ENCODE measurements at regions not wholly inside any gene's neighbourhood (a gene's known extent, or its start where the extent isn't known, plus 50 kb on each side); places are given as distances from the start of the nearest gene placed in this dataset.

DNA sequence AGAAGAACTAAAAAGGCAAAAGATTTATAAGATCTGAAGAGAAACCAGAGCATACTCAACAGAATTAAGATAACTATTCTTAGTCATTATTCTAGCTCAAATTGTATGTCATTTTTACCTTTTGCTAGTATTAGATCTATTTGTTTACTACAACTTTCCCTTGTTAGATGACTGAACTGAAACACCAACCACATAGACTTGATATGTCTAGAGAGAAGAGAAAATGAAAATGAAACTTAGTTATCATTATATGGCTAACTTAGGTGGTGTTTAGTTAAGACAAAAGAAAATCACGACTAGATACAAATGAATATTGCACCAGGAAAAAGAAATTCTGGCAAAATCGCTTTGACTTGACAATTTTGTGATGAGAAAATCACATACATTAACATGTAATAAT, 690.8 kb downstream of the PCDH18 start:
- Histone ChIP-seq H3K9me3 (ENCODE audit: insufficient read depth, low read length) (no peaks in the 10 kb centered on the region), H3K9ac (ENCODE audit: low read length) (no peak overlapping the region), H3F3A (ENCODE audit: insufficient read depth) (no peaks in the 10 kb centered on the region), H4K20me1 (ENCODE audit: low read depth, low read length) (no peaks in the 10 kb centered on the region), H2AFZ (ENCODE audit: low read depth, low read length, severe bottlenecking) (no peak overlapping the region), H3K27me3 (ENCODE audit: low read length) (no peaks in the 10 kb centered on the region), H3K79me2 (ENCODE audit: insufficient read depth, low read length) (no peaks in the 10 kb centered on the region), H3K27ac (ENCODE audit: low read depth, low read length) (no peak overlapping the region), H3K4me2 (ENCODE audit: low read depth, low read length, poor library complexity, severe bottlenecking) (no peak overlapping the region), H3K4me3 (ENCODE audit: insufficient read depth, low read length, poor library complexity, severe bottlenecking) (no peak overlapping the region), H3K36me3 (ENCODE audit: low read length) (no peaks in the 10 kb centered on the region), H3K9me2 (replicated peaks; ENCODE audit: insufficient read depth, low read length) (no peaks in the 10 kb centered on the region)
- no peak for TF ChIP-seq EZH2phosphoT487 (conservative IDR thresholded peaks at IDR 0.05; ENCODE audit: low read length)
- TF ChIP-seq, protein P1, sequence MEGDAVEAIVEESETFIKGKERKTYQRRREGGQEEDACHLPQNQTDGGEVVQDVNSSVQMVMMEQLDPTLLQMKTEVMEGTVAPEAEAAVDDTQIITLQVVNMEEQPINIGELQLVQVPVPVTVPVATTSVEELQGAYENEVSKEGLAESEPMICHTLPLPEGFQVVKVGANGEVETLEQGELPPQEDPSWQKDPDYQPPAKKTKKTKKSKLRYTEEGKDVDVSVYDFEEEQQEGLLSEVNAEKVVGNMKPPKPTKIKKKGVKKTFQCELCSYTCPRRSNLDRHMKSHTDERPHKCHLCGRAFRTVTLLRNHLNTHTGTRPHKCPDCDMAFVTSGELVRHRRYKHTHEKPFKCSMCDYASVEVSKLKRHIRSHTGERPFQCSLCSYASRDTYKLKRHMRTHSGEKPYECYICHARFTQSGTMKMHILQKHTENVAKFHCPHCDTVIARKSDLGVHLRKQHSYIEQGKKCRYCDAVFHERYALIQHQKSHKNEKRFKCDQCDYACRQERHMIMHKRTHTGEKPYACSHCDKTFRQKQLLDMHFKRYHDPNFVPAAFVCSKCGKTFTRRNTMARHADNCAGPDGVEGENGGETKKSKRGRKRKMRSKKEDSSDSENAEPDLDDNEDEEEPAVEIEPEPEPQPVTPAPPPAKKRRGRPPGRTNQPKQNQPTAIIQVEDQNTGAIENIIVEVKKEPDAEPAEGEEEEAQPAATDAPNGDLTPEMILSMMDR (IDR thresholded peaks at IDR 0.05; ENCODE audit: insufficient read depth, low read length, poor library complexity, severe bottlenecking) = no peak

DNA sequence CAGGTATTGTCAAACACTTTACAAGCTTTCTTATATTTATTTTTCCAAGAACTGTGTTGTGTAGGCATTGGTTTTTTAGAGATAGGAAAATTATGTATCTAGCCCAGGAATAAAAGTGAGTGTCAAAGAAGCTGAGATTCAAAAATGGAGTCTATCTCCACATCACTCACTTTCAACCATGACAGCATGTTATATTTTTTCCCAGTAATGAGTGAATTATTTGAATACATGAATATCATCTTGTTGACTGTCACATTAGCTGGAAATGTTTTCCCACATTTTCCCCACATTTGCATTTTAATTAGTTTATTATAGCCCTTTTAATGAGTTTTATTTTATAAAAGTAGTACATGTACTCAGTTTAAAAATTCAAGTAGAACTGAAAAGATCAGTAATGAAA, 693.7 kb downstream of the PCDH18 start:
- H3K9ac ChIP-seq (ENCODE audit: low read length) = no peak overlapping the region
- no peak overlapping the region for H2AFZ ChIP-seq (ENCODE audit: low read depth, low read length, severe bottlenecking)

DNA sequence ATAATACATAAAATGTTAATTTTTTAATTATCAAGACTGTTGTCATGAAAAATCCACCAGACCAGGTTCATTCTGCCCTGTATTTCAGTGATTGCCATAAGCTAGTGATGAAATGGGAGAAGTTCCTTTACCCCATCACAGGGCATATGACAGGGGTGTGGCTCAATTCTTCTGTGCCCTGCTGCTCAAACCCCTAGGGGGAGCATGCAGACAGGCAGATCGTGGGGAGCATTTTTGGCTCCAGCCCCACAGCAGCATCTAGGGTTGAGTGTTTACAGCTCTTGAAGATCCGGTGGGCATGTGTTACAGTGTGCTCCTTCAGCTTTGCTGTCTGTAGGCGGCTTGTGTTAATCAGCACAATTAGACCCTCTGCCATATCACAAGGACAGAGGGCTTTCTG, 700.7 kb downstream of the PCDH18 start:
- no peaks in the 10 kb centered on the region for H4K20me1 ChIP-seq (ENCODE audit: low read depth, low read length)
- H3K4me2 ChIP-seq (ENCODE audit: low read depth, low read length, poor library complexity, severe bottlenecking) = no peak overlapping the region
- H3K9ac ChIP-seq (ENCODE audit: low read length) = no peak overlapping the region
- no peaks in the 10 kb centered on the region for H3K79me2 ChIP-seq (ENCODE audit: insufficient read depth, low read length)
- no peaks in the 10 kb centered on the region for H3K9me2 ChIP-seq (replicated peaks; ENCODE audit: insufficient read depth, low read length)
- H3K27me3 ChIP-seq (ENCODE audit: low read length) = no peaks in the 10 kb centered on the region
- H2AFZ ChIP-seq (ENCODE audit: low read depth, low read length, severe bottlenecking) = peak overlapping the region; percentile 57
- no peak overlapping the region for H3K4me3 ChIP-seq (ENCODE audit: insufficient read depth, low read length, poor library complexity, severe bottlenecking)
- H3F3A ChIP-seq (ENCODE audit: insufficient read depth) = no peaks in the 10 kb centered on the region
- no peaks in the 10 kb centered on the region for H3K9me3 ChIP-seq (ENCODE audit: insufficient read depth, low read length)
- no peaks in the 10 kb centered on the region for H3K36me3 ChIP-seq (ENCODE audit: low read length)
- H3K27ac ChIP-seq (ENCODE audit: low read depth, low read length) = no peak overlapping the region
- TF ChIP-seq, protein P1 (IDR thresholded peaks at IDR 0.05; ENCODE audit: insufficient read depth, low read length, poor library complexity, severe bottlenecking) = no peak
- no peak for TF ChIP-seq EZH2phosphoT487 (conservative IDR thresholded peaks at IDR 0.05; ENCODE audit: low read length)

More for the DNA sequence above, 693.7 kb downstream of the PCDH18 start:
- H3K4me3 ChIP-seq (ENCODE audit: insufficient read depth, low read length, poor library complexity, severe bottlenecking) = no peak overlapping the region
- no peaks in the 10 kb centered on the region for H3F3A ChIP-seq (ENCODE audit: insufficient read depth)
- H3K4me2 ChIP-seq (ENCODE audit: low read depth, low read length, poor library complexity, severe bottlenecking) = no peak overlapping the region
- H3K79me2 ChIP-seq (ENCODE audit: insufficient read depth, low read length) = no peaks in the 10 kb centered on the region
- no peaks in the 10 kb centered on the region for H3K9me3 ChIP-seq (ENCODE audit: insufficient read depth, low read length)
- H3K27ac ChIP-seq (ENCODE audit: low read depth, low read length) = no peak overlapping the region
- no peak for TF ChIP-seq EZH2phosphoT487 (conservative IDR thresholded peaks at IDR 0.05; ENCODE audit: low read length)
- TF ChIP-seq, protein P1 (IDR thresholded peaks at IDR 0.05; ENCODE audit: insufficient read depth, low read length, poor library complexity, severe bottlenecking) = no peak
- H3K27me3 ChIP-seq (ENCODE audit: low read length) = no peaks in the 10 kb centered on the region
- no peaks in the 10 kb centered on the region for H3K9me2 ChIP-seq (replicated peaks; ENCODE audit: insufficient read depth, low read length)
- H4K20me1 ChIP-seq (ENCODE audit: low read depth, low read length) = no peaks in the 10 kb centered on the region
- no peaks in the 10 kb centered on the region for H3K36me3 ChIP-seq (ENCODE audit: low read length)

All from SU-DHL-6 (cell line).